Sigmoid colon (tissue), 4 donors: ENCODE measurements at regions not wholly inside any gene's neighbourhood (a gene's known extent, or its start where the extent isn't known, plus 50 kb on each side); places are given as distances from the start of the nearest gene placed in this dataset.

ENCODE experiments used
- EP300 ChIP-seq, 4 donors: sonication (generic); formaldehyde crosslinking; IDR thresholded peaks; one replicate each; pipeline ENCODE4 v1.6.1; 2017; ENCODE audit warnings: antibody characterized with exemption in 4 of 4
- POLR2A ChIP-seq, 2 donors: fragments of 450-650 bp; IDR thresholded peaks; one replicate each; pipeline ENCODE4 v1.6.1; 2016; ENCODE audit warnings: antibody characterized with exemption in 2 of 2, mild to moderate bottlenecking in 2 of 2, moderate library complexity in 2 of 2
- POLR2AphosphoS5 ChIP-seq, 4 donors: sonication (generic); formaldehyde crosslinking; IDR thresholded peaks; one replicate each; pipeline ENCODE4 v1.6.1; 2017; ENCODE audit warnings: antibody characterized with exemption in 4 of 4
- TF ChIP-seq, protein P1 (sequence below), 4 experiments: fragments of 450-650 bp in 3 of 4; fragments of 200-600 bp in 1 of 4; IDR thresholded peaks; one replicate each; pipeline ENCODE4 v1.5.1; 2016 to 2019; ENCODE audit warnings: antibody characterized with exemption in 4 of 4, mild to moderate bottlenecking in 3 of 4, moderate library complexity in 2 of 4

DNA sequence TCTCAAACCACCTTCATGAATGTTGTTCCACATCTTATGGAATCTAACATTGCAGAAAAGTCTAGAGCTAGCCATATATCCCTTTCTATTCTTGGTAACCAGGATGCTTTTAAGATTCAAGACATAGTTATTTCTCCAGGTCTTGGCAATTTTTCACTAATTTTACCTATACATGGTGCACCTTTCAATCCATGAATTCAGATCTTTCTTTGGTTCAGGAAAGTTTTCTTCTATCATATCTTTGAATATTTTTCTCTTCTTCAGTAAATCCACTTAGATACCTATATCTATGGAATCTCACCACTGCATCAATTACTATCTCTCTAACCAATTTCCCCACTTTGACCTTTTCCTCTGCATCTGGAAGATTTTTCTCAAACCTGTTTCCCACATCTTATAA, 77.4 kb downstream of the PRLHR start:
- TF ChIP-seq, protein P1, sequence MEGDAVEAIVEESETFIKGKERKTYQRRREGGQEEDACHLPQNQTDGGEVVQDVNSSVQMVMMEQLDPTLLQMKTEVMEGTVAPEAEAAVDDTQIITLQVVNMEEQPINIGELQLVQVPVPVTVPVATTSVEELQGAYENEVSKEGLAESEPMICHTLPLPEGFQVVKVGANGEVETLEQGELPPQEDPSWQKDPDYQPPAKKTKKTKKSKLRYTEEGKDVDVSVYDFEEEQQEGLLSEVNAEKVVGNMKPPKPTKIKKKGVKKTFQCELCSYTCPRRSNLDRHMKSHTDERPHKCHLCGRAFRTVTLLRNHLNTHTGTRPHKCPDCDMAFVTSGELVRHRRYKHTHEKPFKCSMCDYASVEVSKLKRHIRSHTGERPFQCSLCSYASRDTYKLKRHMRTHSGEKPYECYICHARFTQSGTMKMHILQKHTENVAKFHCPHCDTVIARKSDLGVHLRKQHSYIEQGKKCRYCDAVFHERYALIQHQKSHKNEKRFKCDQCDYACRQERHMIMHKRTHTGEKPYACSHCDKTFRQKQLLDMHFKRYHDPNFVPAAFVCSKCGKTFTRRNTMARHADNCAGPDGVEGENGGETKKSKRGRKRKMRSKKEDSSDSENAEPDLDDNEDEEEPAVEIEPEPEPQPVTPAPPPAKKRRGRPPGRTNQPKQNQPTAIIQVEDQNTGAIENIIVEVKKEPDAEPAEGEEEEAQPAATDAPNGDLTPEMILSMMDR (IDR thresholded peaks at IDR 0.05): no peak
- no peak for TF ChIP-seq POLR2A (IDR thresholded peaks at IDR 0.05)
- no peak for TF ChIP-seq POLR2AphosphoS5 (IDR thresholded peaks at IDR 0.05)
- no peak for TF ChIP-seq EP300 (IDR thresholded peaks at IDR 0.05)
